SK-N-SH treated with all-trans-retinoic acid at 6 μM for 48 hours (cell line): ENCODE measurements at regions not wholly inside any gene's neighbourhood (a gene's known extent, or its start where the extent isn't known, plus 50 kb on each side); places are given as distances from the start of the nearest gene placed in this dataset.

Experiments
- GLIS3 ChIP-seq: fragments of 250-450 bp; sonication (Bioruptor Pico); IDR thresholded peaks from 2 replicates; pipeline ENCODE4 v1.5.0; 2020; ENCODE audit warnings: mild to moderate bottlenecking, moderate library complexity
- PATZ1 ChIP-seq: fragments of 250-450 bp; sonication (Bioruptor Pico); IDR thresholded peaks from 2 replicates; pipeline ENCODE4 v1.8.0; 2020; ENCODE audit warnings: mild to moderate bottlenecking, moderate library complexity, borderline replicate concordance
- POU6F1 ChIP-seq: fragments of 250-450 bp; sonication (Bioruptor Pico); IDR thresholded peaks from 2 replicates; pipeline ENCODE4 v1.8.0; 2021; ENCODE audit warnings: low read depth, mild to moderate bottlenecking, moderate library complexity, borderline replicate concordance
- PPARA ChIP-seq: fragments of 250-450 bp; sonication (Bioruptor Pico); IDR thresholded peaks from 2 replicates; pipeline ENCODE4 v1.5.0; 2020; ENCODE audit warnings: mild to moderate bottlenecking, borderline replicate concordance
- ZFP30 ChIP-seq: fragments of 450-650 bp; formaldehyde crosslinking; IDR thresholded peaks from 2 replicates; pipeline ENCODE4 v1.5.0; 2022; ENCODE audit warnings: mild to moderate bottlenecking, moderate library complexity
- ZNF565 ChIP-seq: fragments of 450-650 bp; formaldehyde crosslinking; conservative IDR thresholded peaks from 2 replicates; pipeline ENCODE4 v1.5.0; 2020; ENCODE audit warnings: low read depth, mild to moderate bottlenecking, moderate library complexity

DNA sequence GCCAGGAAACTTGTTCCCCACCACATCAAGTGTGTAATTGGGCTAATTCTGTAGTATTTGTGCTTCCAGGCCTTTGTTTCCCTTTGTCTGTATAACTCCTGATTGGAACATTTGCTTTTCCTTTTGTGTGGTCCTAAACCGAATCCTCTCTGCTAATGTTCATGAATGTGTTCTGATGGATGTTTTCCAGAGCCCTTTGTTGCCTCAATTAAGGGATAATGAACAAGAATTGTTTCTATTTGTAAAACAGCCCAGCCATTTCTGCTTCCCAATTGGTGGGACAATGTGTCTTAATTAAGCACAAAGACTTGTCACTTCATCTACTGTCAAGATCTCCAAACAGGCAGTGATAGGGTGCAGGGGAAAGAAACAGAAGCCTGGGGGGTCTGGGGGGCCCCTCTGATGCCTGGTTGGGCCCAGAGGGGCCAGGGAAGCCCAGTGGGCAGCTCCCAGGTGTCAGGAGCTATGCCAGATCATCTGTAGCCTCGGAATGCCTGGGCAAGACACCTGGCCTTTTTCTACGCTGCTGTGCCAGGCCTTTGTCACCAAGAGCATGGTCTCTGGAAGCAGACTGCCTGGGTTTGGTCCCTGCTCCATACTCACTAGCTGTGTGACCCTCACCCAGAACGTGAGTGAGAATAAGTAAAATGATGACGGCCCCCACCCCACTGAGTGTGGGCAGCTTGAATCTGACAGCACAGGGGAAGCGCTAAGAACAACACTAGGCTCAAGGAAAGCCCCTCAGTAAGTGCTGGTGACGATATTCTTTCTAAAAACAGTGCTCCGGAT is 116.6 kb upstream of the PRR20G start:
- TF ChIP-seq GLIS3 (CRISPR knock-in tag), result no peak
- no peak for TF ChIP-seq PPARA (CRISPR knock-in tag)
- no peak for TF ChIP-seq ZNF565 (CRISPR knock-in tag)
- TF ChIP-seq ZFP30, result no peak
- TF ChIP-seq POU6F1 (CRISPR knock-in tag), result no peak
- TF ChIP-seq PATZ1 (CRISPR knock-in tag), result no peak
